ENCODE measurements at regions not wholly inside any gene's neighbourhood (a gene's known extent, or its start where the extent isn't known, plus 50 kb on each side); places are given as distances from the start of the nearest gene placed in this dataset.
"Not testable (repeated sequence)": the region's sequence is repeated elsewhere in the genome, so short reads cannot be mapped to it uniquely, and the experiment has no call there.

DNA sequence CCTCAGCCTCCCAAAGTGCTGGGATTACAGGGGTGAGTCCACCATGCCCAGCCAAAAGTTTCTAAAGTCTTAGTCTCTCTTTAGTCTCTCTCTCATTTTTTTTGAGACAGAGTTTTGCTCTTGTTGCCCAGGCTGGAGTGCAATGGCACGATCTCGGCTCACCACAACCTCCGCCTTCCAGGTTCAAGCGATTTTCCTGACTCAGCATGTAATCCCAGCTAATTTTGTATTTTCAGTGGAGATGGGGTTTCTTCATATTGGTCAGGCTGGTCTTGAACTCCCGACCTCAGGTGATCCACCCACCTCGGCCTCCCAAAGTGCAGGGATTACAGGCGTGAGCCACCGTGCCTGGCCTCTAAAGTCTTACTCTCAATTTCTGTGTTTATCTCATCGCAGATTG is 100.1 kb upstream of the GRK3 start:
- TF ChIP-seq, protein P1, sequence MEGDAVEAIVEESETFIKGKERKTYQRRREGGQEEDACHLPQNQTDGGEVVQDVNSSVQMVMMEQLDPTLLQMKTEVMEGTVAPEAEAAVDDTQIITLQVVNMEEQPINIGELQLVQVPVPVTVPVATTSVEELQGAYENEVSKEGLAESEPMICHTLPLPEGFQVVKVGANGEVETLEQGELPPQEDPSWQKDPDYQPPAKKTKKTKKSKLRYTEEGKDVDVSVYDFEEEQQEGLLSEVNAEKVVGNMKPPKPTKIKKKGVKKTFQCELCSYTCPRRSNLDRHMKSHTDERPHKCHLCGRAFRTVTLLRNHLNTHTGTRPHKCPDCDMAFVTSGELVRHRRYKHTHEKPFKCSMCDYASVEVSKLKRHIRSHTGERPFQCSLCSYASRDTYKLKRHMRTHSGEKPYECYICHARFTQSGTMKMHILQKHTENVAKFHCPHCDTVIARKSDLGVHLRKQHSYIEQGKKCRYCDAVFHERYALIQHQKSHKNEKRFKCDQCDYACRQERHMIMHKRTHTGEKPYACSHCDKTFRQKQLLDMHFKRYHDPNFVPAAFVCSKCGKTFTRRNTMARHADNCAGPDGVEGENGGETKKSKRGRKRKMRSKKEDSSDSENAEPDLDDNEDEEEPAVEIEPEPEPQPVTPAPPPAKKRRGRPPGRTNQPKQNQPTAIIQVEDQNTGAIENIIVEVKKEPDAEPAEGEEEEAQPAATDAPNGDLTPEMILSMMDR (IDR thresholded peaks at IDR 0.05), result not testable (repeated sequence)
- TF ChIP-seq POLR2A (IDR thresholded peaks at IDR 0.05), result not testable (repeated sequence)
